Spleen (tissue), 11 donors: ENCODE measurements at regions not wholly inside any gene's neighbourhood (a gene's known extent, or its start where the extent isn't known, plus 50 kb on each side); places are given as distances from the start of the nearest gene placed in this dataset.

ENCODE experiments used
- DNase-seq: peaks from one replicate; pipeline ENCODE4 v3.0.0-alpha.2; 2020
- H3K27ac ChIP-seq, 8 donors: fragments of 200-600 bp; sonication (generic) in 7 of 8; 1 replicate in 4 of 8; 2 replicates in 4 of 8; pipeline versions ENCODE4 v1.5.0 to v1.8.0; 2016 to 2021; ENCODE audit warnings: inconsistent platforms in 4 of 8, mild to moderate bottlenecking in 4 of 8, moderate library complexity in 1 of 8
- H3K27me3 ChIP-seq, 7 donors: fragments of 200-600 bp; sonication (generic) in 6 of 7; replicated peaks in 1 of 7; 1 replicate in 4 of 7; 2 replicates in 3 of 7; pipeline versions ENCODE4 v1.5.0 to v1.8.0; 2016 to 2021; ENCODE audit warnings: inconsistent platforms in 3 of 7, mild to moderate bottlenecking in 1 of 7
- H3K36me3 ChIP-seq, 6 donors: fragments of 200-600 bp; sonication (generic) in 5 of 6; 1 replicate in 4 of 6; 2 replicates in 2 of 6; pipeline versions ENCODE4 v1.5.0 to v1.8.0; 2016 to 2021; ENCODE audit warnings: inconsistent platforms in 2 of 6
- H3K4me1 ChIP-seq, 6 donors: fragments of 200-600 bp; sonication (generic) in 5 of 6; 1 replicate in 3 of 6; 2 replicates in 3 of 6; pipeline versions ENCODE4 v1.5.0 to v1.8.0; 2016 to 2021; ENCODE audit warnings: inconsistent platforms in 3 of 6
- H3K4me3 ChIP-seq, 8 donors: fragments of 200-600 bp; sonication (generic) in 7 of 8; 1 replicate in 4 of 8; 2 replicates in 4 of 8; pipeline versions ENCODE4 v1.5.0 to v1.8.0; 2016 to 2021; ENCODE audit warnings: inconsistent platforms in 4 of 8, mild to moderate bottlenecking in 4 of 8, moderate library complexity in 2 of 8
- H3K9me3 ChIP-seq, 8 donors: fragments of 200-600 bp; sonication (generic) in 7 of 8; 1 replicate in 4 of 8; 2 replicates in 4 of 8; pipeline versions ENCODE4 v1.5.0 to v1.8.0; 2016 to 2021; ENCODE audit warnings: inconsistent platforms in 4 of 8
- CTCF ChIP-seq, 11 experiments: fragments of 200-600 bp in 7 of 11; fragments of 450-650 bp in 4 of 11; sonication (generic) in 4 of 11; IDR thresholded peaks in 8 of 11; conservative IDR thresholded peaks in 3 of 11; 1 replicate in 7 of 11; 2 replicates in 4 of 11; pipeline versions ENCODE4 v1.4.0 to v1.8.0; 2016 to 2021; ENCODE audit warnings: antibody characterized with exemption in 11 of 11, inconsistent platforms in 4 of 11, mild to moderate bottlenecking in 1 of 11
- POLR2A ChIP-seq, 3 donors: fragments of 450-650 bp; IDR thresholded peaks; one replicate each; pipeline ENCODE4 v1.5.1; 2017; ENCODE audit warnings: antibody characterized with exemption in 3 of 3, mild to moderate bottlenecking in 1 of 3
- POLR2AphosphoS5 ChIP-seq, 3 donors: sonication (generic); formaldehyde crosslinking; IDR thresholded peaks; one replicate each; pipeline ENCODE4 v1.5.1; 2017; ENCODE audit warnings: antibody characterized with exemption in 3 of 3
- WGBS, 5 donors: extraction: QIAGEN DNeasy Blood & Tissue Kit in 3 of 5; methylation state at CpG; one replicate each; pipeline versions ENCODE4 v1.1.5 to v1.1.7; 2013 to 2018; 5-methylcytosine and 5-hydroxymethylcytosine counted together
- intact Hi-C: fragments of 100-400 bp; cut with DNase I; formaldehyde crosslinking; loops from one replicate; pipeline ENCODE4 v1.15.0; 2023; ENCODE audit warnings: low total_unique reads
- donor health status: healthy with polysubstance abuse.
- donor health status: DM: no; HTN: no; CAD: no; lungs with moderate emphysema.
- donor health status: DM: no; HTN: no; CAD: no.
- donor health status: Bipolar disorder and iron deficiency.
- donor health status: healthy.
- donor health status: DM: no; HTN: no; CAD: no.
- donor health status: DM: yes; HTN: yes; CAD: no.

GRCh38 chr18:2331491-2331890, 239.8 kb downstream of the METTL4 start:
- Histone ChIP-seq H3K4me1 (no peaks in the 10 kb centered on the region), H3K27me3 (peaks cover 0 to 6% (median 0%) of the 10 kb centered on the region in 7 donors), H3K4me3 (no peak overlapping the region), H3K9me3 (no peaks in the 10 kb centered on the region), H3K27ac (no peak overlapping the region), H3K36me3 (no peaks in the 10 kb centered on the region)
- DNase-seq: no peak
- WGBS, 5 donors: 75 to 93% (median 91%) methylated on average over 4 of the region's 4 CpGs
- intact Hi-C loops: loop anchor here (10.0 kb wide), 1 partner anchor 213 kb away; no protein-coding TSS in a partner anchor
- no peak for TF ChIP-seq POLR2A (IDR thresholded peaks at IDR 0.05)
- no peak for TF ChIP-seq POLR2AphosphoS5 (IDR thresholded peaks at IDR 0.05)
- TF ChIP-seq CTCF (IDR thresholded peaks at IDR 0.05 in 8 of 11, conservative IDR thresholded peaks at IDR 0.05 in 3 of 11): no peak

- TF ChIP-seq POLR2A (IDR thresholded peaks at IDR 0.05) (no peak), CTCF (IDR thresholded peaks at IDR 0.05 in 8 of 11, conservative IDR thresholded peaks at IDR 0.05 in 3 of 11) (no peak), POLR2AphosphoS5 (IDR thresholded peaks at IDR 0.05) (no peak)
- Histone ChIP-seq H3K36me3 (no peaks in the 10 kb centered on the region), H3K4me1 (no peaks in the 10 kb centered on the region), H3K27me3 (no peaks in the 10 kb centered on the region), H3K4me3 (no peak overlapping the region), H3K27ac (no peak overlapping the region), H3K9me3 (no peaks in the 10 kb centered on the region)
- DNase-seq: no peak
- intact Hi-C loops: loop anchor here (10.0 kb wide), 1 partner anchor 208 kb away; no protein-coding TSS in a partner anchor
Measured at GRCh38 chr18:2336690-2337392, 234.5 kb downstream of the METTL4 start.

GRCh38 chr18:2337552-2338141, 233.7 kb downstream of the METTL4 start:
- intact Hi-C loops: loop anchor here (10.0 kb wide), 1 partner anchor 207 kb away; no protein-coding TSS in a partner anchor
- no peak overlapping the region for H3K27ac ChIP-seq
- DNase-seq: no peak
- H3K27me3 ChIP-seq: no peaks in the 10 kb centered on the region
- H3K4me3 ChIP-seq: no peak overlapping the region
- TF ChIP-seq POLR2A (IDR thresholded peaks at IDR 0.05) (no peak), CTCF (IDR thresholded peaks at IDR 0.05 in 8 of 11, conservative IDR thresholded peaks at IDR 0.05 in 3 of 11) (peak; percentile 25 to 65 (median 53)), POLR2AphosphoS5 (IDR thresholded peaks at IDR 0.05) (no peak)
- 53 to 65% (median 57%) methylated on average over 7 of the region's 7 CpGs for WGBS, 5 donors
- H3K4me1 ChIP-seq: no peaks in the 10 kb centered on the region
- H3K36me3 ChIP-seq: no peaks in the 10 kb centered on the region
- no peaks in the 10 kb centered on the region for H3K9me3 ChIP-seq

GRCh38 chr18:2338601-2339000, 232.7 kb downstream of the METTL4 start:
- no peaks in the 10 kb centered on the region for H3K36me3 ChIP-seq
- H3K27me3 ChIP-seq: no peaks in the 10 kb centered on the region
- TF ChIP-seq CTCF (IDR thresholded peaks at IDR 0.05 in 8 of 11, conservative IDR thresholded peaks at IDR 0.05 in 3 of 11) (no peak), POLR2A (IDR thresholded peaks at IDR 0.05) (no peak), POLR2AphosphoS5 (IDR thresholded peaks at IDR 0.05) (no peak)
- no peaks in the 10 kb centered on the region for H3K4me1 ChIP-seq
- DNase-seq: no peak
- WGBS, 5 donors: 31 to 47% (median 40%) methylated on average over 3 of the region's 3 CpGs
- intact Hi-C loops: loop anchor here (10.0 kb wide), 1 partner anchor 206 kb away; no protein-coding TSS in a partner anchor
- H3K9me3 ChIP-seq: no peaks in the 10 kb centered on the region
- no peak overlapping the region for H3K27ac ChIP-seq
- H3K4me3 ChIP-seq: no peak overlapping the region
